22Rv1 (cell line): ENCODE measurements at regions not wholly inside any gene's neighbourhood (a gene's known extent, or its start where the extent isn't known, plus 50 kb on each side); places are given as distances from the start of the nearest gene placed in this dataset.

Source experiments
- H3K27ac ChIP-seq: fragments of 450-650 bp; 2 replicates; pipeline ENCODE4 v1.5.1; 2017
- ZFX ChIP-seq: fragments of 450-650 bp; IDR thresholded peaks from 2 replicates; pipeline ENCODE4 v1.6.1; 2017; ENCODE audit warnings: antibody characterized with exemption, borderline replicate concordance
- TF ChIP-seq, protein P1 (sequence below): fragments of 450-650 bp; IDR thresholded peaks from 2 replicates; pipeline ENCODE4 v1.5.1; 2017; ENCODE audit warnings: mild to moderate bottlenecking

DNA sequence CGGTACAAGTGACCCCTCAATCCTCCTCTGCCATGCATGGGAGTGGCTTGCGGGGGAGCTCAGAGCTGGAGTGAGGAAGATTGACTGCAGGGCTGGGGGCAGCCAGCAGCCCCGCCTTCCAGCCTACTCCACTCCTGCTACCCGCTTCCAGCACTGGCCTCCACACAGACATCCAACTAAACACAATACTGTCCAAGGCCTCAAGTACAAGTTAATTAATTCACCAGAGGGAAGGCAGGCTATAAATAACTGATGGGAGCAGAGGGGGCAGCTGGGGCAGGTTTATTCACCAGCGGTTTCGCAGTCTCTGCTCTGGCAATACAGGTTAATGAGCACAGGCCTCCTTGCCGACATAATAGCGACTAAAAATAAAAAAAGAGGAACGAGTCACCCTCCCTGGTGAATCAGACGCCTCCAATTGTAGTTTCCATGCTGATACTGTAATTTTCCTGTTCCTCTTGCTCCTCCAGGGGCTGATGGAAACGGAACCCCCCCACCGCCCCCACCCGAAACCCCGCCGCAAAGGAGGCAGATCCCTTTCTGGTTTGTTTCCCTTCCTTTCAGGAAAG, 166.4 kb upstream of the TLE3 start:
- H3K27ac ChIP-seq: no peak overlapping the region
- TF ChIP-seq, protein P1, sequence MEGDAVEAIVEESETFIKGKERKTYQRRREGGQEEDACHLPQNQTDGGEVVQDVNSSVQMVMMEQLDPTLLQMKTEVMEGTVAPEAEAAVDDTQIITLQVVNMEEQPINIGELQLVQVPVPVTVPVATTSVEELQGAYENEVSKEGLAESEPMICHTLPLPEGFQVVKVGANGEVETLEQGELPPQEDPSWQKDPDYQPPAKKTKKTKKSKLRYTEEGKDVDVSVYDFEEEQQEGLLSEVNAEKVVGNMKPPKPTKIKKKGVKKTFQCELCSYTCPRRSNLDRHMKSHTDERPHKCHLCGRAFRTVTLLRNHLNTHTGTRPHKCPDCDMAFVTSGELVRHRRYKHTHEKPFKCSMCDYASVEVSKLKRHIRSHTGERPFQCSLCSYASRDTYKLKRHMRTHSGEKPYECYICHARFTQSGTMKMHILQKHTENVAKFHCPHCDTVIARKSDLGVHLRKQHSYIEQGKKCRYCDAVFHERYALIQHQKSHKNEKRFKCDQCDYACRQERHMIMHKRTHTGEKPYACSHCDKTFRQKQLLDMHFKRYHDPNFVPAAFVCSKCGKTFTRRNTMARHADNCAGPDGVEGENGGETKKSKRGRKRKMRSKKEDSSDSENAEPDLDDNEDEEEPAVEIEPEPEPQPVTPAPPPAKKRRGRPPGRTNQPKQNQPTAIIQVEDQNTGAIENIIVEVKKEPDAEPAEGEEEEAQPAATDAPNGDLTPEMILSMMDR: no peak
- no peak for TF ChIP-seq ZFX

DNA sequence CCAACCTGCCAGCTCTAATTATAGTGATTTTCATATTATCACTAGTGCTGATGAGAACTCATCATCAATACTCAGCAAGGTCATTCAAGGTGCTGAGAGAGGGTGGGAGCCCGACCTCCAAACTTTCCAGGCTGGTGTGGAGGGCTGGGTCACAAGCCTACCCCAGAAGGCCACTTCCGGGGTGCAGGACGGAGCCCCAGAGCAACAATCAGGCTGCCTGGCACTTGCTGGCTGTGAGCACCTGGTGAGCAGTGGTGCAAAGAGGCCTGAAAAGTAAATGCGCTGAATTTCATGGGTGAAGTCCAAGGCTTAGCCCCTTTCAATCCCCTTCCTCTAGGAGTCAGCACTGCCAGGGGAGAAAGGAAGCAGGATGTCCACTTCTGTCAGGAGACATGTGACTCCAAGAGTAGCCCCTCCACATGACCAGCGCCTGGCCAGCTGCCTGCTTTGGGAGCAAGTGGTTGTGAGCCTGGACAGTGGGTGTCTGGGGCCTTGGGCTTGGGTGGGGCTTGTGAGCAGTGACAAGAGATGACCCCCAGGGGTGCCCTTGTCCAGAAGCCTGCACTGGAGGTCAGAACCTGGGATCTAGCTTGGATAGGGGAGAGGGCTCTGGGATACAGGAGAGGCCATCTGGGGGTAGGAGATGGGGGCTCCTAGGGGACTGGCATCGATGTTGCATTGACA, 165.0 kb upstream of the TLE3 start:
- no peak overlapping the region for H3K27ac ChIP-seq
- no peak for TF ChIP-seq ZFX
- TF ChIP-seq, protein P1: no peak

DNA sequence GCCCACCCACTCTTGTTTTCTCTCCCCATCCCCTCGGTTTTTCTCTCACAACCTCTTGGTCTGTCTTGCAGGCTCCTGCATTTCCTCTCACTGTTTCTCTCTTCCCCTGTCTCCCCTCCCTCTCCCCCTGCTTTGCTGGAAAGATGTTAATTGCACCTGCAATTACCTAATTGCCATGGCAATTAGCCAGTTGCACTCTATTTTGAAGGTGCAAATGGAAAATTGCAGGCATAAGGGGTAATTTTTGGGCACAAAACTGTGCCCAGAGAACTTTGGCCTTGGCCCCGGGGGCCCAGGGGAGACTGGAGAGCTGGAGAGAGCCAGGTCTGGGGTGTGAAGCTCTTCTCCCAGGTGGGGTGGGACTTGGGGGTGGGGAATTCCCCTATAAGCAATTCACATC, 164.5 kb upstream of the TLE3 start:
- no peak for TF ChIP-seq ZFX
- TF ChIP-seq, protein P1: no peak
- H3K27ac ChIP-seq: no peak overlapping the region

DNA sequence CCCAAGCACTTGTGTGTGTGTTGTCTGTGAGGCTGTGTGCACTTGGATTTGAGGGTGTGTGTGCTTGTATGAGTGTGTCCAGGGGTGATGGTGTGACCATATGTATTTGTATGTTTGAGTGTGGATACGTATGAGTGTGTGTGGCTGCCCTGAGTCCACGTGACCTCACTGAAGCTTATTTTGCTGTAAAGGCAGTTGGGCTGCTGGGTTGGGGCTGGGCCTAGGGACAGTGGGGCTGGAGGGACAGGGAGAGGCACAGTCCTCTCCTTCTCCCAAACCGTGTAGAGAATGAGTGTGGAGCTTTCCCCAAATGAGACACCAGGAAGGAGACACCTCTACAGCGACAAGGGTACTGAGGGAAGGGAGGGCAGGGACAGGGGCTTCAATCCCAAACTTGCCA, 163.4 kb upstream of the TLE3 start:
- no peak overlapping the region for H3K27ac ChIP-seq
- no peak for TF ChIP-seq ZFX
- TF ChIP-seq, protein P1: no peak

DNA sequence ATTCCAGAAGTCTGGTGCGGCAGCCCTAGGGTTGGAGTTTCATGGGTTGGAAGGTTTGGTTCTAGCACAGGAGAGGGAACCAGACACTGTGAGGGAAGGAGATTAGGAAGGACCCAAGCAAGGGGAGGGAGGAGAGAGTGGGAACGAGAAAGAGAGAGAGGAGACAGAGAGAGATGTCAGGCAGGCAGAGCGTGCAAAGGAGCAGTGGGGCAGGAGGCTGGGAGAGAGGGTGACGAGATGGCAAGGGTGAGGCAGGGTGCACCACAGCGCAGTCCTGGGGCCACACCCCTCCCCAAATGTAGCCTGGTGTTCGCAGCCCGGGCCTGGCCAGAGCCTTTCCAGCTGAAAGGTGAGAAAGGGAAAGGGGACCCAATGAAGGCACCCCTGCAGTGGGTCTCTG, 162.9 kb upstream of the TLE3 start:
- TF ChIP-seq, protein P1: no peak
- no peak for TF ChIP-seq ZFX
- H3K27ac ChIP-seq: no peak overlapping the region

DNA sequence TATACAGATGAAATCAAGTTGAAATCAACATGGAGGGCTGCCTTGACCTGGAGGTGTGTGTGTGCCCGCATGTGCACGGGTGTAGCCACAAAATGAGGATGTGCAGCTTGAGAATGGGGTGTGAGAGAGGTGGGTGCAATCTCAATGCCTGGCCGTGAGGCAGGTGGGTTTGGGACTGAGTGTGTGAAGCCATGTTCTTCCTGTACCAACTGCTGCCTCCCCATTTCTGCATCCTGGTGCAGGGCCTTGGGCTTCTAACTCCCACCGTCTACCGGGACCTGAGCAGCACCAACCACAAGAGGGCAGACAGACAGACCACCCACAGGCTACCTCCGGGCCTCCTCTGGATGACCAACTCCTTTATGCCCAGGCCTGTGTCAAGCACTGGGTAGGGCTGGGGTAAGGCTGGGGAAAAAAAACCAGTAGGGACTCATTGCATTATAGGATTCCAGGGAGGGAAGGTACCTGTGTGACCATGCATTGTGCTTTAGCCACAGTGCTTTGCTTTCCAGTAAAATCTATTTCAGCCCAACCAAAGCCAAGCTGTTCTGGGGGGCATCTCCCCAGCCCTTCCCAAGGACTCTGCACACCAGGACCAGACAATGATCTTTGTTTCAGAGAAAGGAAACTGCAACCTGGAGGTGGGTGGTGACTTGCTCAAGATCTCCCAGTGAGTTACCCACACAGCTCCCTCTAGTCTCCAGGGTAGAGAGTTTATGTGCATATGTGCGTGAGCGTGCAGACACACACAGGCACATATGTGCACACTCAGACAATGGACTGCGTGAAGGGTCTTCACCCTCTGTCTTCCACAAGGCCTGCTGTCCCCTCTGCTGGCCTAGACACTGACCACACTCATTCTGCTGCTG, 162.2 kb upstream of the TLE3 start:
- TF ChIP-seq, protein P1: no peak
- TF ChIP-seq ZFX: no peak
- H3K27ac ChIP-seq: no peak overlapping the region

DNA sequence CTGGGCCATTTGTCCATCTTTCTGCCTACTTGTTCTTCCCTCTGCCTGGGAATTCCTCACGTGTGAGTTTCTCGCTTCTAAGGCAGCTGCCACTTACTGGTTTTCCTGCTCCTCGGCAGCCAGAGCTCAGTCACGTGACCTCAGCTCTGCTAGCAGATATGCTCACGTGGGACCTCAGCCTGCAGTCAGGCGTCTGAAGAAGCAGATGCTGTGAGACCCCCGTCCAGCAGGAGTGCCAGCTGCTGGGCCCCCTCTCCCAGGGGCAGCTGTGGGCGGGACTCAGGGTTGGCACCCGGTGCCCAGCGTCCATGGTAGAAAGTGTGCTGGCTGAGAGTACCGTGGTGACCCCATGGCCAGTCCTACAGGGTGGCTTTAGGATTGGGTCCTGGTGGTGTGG, 161.3 kb upstream of the TLE3 start:
- TF ChIP-seq ZFX: no peak
- TF ChIP-seq, protein P1: no peak
- no peak overlapping the region for H3K27ac ChIP-seq
